Keratinocyte (primary cell): ENCODE measurements at regions not wholly inside any gene's neighbourhood (a gene's known extent, or its start where the extent isn't known, plus 50 kb on each side); places are given as distances from the start of the nearest gene placed in this dataset.

Experiments
- DNase-seq: peaks from one replicate; pipeline ENCODE4 v3.0.0-alpha.2; 2011; ENCODE audit warnings: low read depth, missing footprints, low spot score
- FAIRE-seq: peaks from 2 replicates; lab custom pipeline; 2011; peaks lifted over from hg19 to GRCh38; lab: Jason Lieb, UNC
- H2AFZ ChIP-seq: 2 replicates; pipeline ENCODE4 v1.6.0; 2012; ENCODE audit warnings: low read length, control low read depth, inconsistent platforms; ENCODE audit not compliant: control insufficient read depth
- H3K27ac ChIP-seq: 2 replicates; pipeline ENCODE4 v1.5.1; 2011; ENCODE audit warnings: low read length; ENCODE audit not compliant: control insufficient read depth, insufficient read depth
- H3K27me3 ChIP-seq: 3 replicates; pipeline ENCODE4 v1.6.0; 2011; ENCODE audit warnings: low read length; ENCODE audit not compliant: control insufficient read depth, insufficient read depth; ENCODE audit errors: extremely low read depth
- H3K36me3 ChIP-seq, 2 experiments: 2 replicates in 1 of 2; 3 replicates in 1 of 2; pipeline ENCODE4 v1.5.1; 2011; ENCODE audit warnings: low read length in 2 of 2, mild to moderate bottlenecking in 1 of 2; ENCODE audit not compliant: control insufficient read depth in 2 of 2, insufficient read depth in 2 of 2; ENCODE audit errors: extremely low read depth in 1 of 2
- H3K4me1 ChIP-seq: 3 replicates; pipeline ENCODE4 v1.5.1; 2011; ENCODE audit warnings: low read length; ENCODE audit not compliant: control insufficient read depth, insufficient read depth; ENCODE audit errors: extremely low read depth
- H3K4me2 ChIP-seq: 3 replicates; pipeline ENCODE4 v1.6.0; 2011; ENCODE audit warnings: low read depth, low read length; ENCODE audit not compliant: control insufficient read depth, insufficient read depth; ENCODE audit errors: extremely low read depth
- H3K4me3 ChIP-seq, 3 experiments: fragments of 200-600 bp in 1 of 3; sonication (generic) in 1 of 3; 2 replicates in 2 of 3; 3 replicates in 1 of 3; pipeline ENCODE4 v1.5.1; 2011 to 2016; ENCODE audit warnings: low read length in 3 of 3, mild to moderate bottlenecking in 3 of 3, control low read depth in 2 of 3, inconsistent platforms in 1 of 3, low read depth in 1 of 3, mixed read lengths in 1 of 3, mixed run types in 1 of 3, moderate library complexity in 1 of 3; ENCODE audit not compliant: control insufficient read depth in 2 of 3, insufficient read depth in 2 of 3; ENCODE audit errors: extremely low read depth in 1 of 3
- H3K79me2 ChIP-seq: 2 replicates; pipeline ENCODE4 v1.6.0; 2012; ENCODE audit warnings: low read length; ENCODE audit not compliant: control insufficient read depth, insufficient read depth
- H3K9ac ChIP-seq: 3 replicates; pipeline ENCODE4 v1.6.0; 2011; ENCODE audit warnings: low read length; ENCODE audit not compliant: control insufficient read depth, insufficient read depth; ENCODE audit errors: extremely low read depth
- H3K9me1 ChIP-seq: 3 replicates; pipeline ENCODE4 v1.6.0; 2011; ENCODE audit warnings: low read length; ENCODE audit not compliant: control insufficient read depth, insufficient read depth; ENCODE audit errors: extremely low read depth
- H3K9me3 ChIP-seq: 2 replicates; pipeline ENCODE4 v1.5.1; 2012; ENCODE audit warnings: low read depth, low read length; ENCODE audit not compliant: control insufficient read depth
- H4K20me1 ChIP-seq: 3 replicates; pipeline ENCODE4 v1.6.0; 2011; ENCODE audit warnings: low read length; ENCODE audit not compliant: control insufficient read depth, insufficient read depth; ENCODE audit errors: extremely low read depth
- EZH2 ChIP-seq: IDR thresholded peaks from one replicate; pipeline ENCODE4 v1.6.1; 2012; ENCODE audit warnings: inconsistent platforms, mild to moderate bottlenecking, low read length, moderate library complexity
- dilution Hi-C: fragments of 300-500 bp; cut with MboI; formaldehyde crosslinking; loops from one replicate; pipeline ENCODE4 v1.7.0; 2020; ENCODE audit warnings: low sequenced_read_pairs; ENCODE audit not compliant: extremely low pct_ligation_motif_present
- TF ChIP-seq, protein P1 (sequence below), 3 experiments: IDR thresholded peaks in 1 of 3; conservative IDR thresholded peaks in 1 of 3; optimal IDR thresholded peaks in 1 of 3; 2 replicates in 2 of 3; 3 replicates in 1 of 3; pipeline versions ENCODE3 to v1.5.1; 2011; ENCODE audit warnings: low read length in 3 of 3, mild to moderate bottlenecking in 3 of 3, moderate library complexity in 2 of 3, control low read depth in 1 of 3, inconsistent platforms in 1 of 3; ENCODE audit not compliant: insufficient read depth in 2 of 3; ENCODE audit errors: extremely low read depth in 1 of 3

DNA sequence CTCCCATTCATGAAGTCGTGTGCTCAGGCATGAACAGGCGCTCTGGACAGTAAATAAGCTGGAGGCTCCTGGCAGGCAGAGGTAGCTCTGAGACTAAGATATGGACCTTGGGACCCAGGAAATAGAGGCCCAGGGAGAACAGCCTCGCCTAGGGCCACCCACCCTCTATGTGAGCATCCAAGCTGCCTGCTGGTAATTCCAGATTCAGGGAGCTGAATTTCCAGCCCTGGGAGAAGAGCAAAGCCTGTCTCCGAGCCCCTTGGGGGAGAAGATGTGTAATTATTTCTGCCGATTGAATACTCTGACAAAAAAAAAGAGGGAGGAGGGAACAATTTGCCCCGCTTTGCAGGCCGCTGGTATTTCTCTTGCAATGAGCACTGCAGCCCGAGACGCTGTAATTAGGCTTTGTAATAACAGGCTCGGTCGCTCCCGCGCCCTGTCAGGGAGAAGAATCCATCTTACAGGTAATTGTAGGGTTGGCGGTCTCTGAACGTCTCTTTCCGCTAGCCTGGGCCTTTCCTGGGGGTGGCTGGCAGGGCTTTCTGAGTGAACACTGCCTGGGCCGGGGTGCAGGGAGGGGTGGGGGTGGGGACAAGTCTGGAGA is 131.5 kb downstream of the WNT7A start:
- no peak overlapping the region for H2AFZ ChIP-seq
- no peaks in the 10 kb centered on the region for H3K9me1 ChIP-seq
- no peak for FAIRE-seq
- dilution Hi-C loops, result no loop called here
- H3K4me2 ChIP-seq, result no peak overlapping the region
- H3K9me3 ChIP-seq, result no peaks in the 10 kb centered on the region
- no peak for TF ChIP-seq EZH2
- TF ChIP-seq, protein P1, sequence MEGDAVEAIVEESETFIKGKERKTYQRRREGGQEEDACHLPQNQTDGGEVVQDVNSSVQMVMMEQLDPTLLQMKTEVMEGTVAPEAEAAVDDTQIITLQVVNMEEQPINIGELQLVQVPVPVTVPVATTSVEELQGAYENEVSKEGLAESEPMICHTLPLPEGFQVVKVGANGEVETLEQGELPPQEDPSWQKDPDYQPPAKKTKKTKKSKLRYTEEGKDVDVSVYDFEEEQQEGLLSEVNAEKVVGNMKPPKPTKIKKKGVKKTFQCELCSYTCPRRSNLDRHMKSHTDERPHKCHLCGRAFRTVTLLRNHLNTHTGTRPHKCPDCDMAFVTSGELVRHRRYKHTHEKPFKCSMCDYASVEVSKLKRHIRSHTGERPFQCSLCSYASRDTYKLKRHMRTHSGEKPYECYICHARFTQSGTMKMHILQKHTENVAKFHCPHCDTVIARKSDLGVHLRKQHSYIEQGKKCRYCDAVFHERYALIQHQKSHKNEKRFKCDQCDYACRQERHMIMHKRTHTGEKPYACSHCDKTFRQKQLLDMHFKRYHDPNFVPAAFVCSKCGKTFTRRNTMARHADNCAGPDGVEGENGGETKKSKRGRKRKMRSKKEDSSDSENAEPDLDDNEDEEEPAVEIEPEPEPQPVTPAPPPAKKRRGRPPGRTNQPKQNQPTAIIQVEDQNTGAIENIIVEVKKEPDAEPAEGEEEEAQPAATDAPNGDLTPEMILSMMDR (optimal IDR thresholded peaks at IDR 0.05 in 1 of 3, IDR thresholded peaks at IDR 0.05 in 1 of 3, conservative IDR thresholded peaks at IDR 0.05 in 1 of 3; ENCODE audit: extremely low read depth in 1 of 3, insufficient read depth in 2 of 3, low read length in 3 of 3), result no peak
- no peaks in the 10 kb centered on the region for H3K27me3 ChIP-seq
- no peaks in the 10 kb centered on the region for H3K79me2 ChIP-seq
- no peak overlapping the region for H3K27ac ChIP-seq
- H3K9ac ChIP-seq, result no peak overlapping the region
- DNase-seq, result no peak
- H3K4me3 ChIP-seq, result no peak overlapping the region
- no peaks in the 10 kb centered on the region for H3K36me3 ChIP-seq
- no peaks in the 10 kb centered on the region for H3K4me1 ChIP-seq
- H4K20me1 ChIP-seq, result no peaks in the 10 kb centered on the region

- no peaks in the 10 kb centered on the region for H3K9me1 ChIP-seq
- dilution Hi-C loops, result no loop called here
- peaks cover 3% of the 10 kb centered on the region for H3K27me3 ChIP-seq
- H3K36me3 ChIP-seq, result no peaks in the 10 kb centered on the region
- H3K9me3 ChIP-seq, result no peaks in the 10 kb centered on the region
- H2AFZ ChIP-seq, result no peak overlapping the region
- FAIRE-seq (no peak), DNase-seq (no peak)
- H3K9ac ChIP-seq, result no peak overlapping the region
- no peak overlapping the region for H3K27ac ChIP-seq
- TF ChIP-seq, protein P1 (optimal IDR thresholded peaks at IDR 0.05 in 1 of 3, IDR thresholded peaks at IDR 0.05 in 1 of 3, conservative IDR thresholded peaks at IDR 0.05 in 1 of 3; ENCODE audit: extremely low read depth in 1 of 3, insufficient read depth in 2 of 3, low read length in 3 of 3), result no peak
- no peaks in the 10 kb centered on the region for H3K4me1 ChIP-seq
- H3K79me2 ChIP-seq, result no peaks in the 10 kb centered on the region
- no peak overlapping the region for H3K4me2 ChIP-seq
- H3K4me3 ChIP-seq, result no peak overlapping the region
- no peaks in the 10 kb centered on the region for H4K20me1 ChIP-seq
These were observed 132.2 kb downstream of the WNT7A start for GRCh38 chr3:13747627-13748026.
